NCI-H2196 treated with DMSO at 0.1 percent for 48 hours (cell line): ENCODE measurements at regions not wholly inside any gene's neighbourhood (a gene's known extent, or its start where the extent isn't known, plus 50 kb on each side); places are given as distances from the start of the nearest gene placed in this dataset.
"Not testable (repeated sequence)": the region's sequence is repeated elsewhere in the genome, so short reads cannot be mapped to it uniquely, and the experiment has no call there.

Source experiments
- DNase-seq: peaks from one replicate; lab custom pipeline; 2025; ENCODE audit not compliant: unreplicated experiment; lab: John Stamatoyannopoulos, UW

DNA sequence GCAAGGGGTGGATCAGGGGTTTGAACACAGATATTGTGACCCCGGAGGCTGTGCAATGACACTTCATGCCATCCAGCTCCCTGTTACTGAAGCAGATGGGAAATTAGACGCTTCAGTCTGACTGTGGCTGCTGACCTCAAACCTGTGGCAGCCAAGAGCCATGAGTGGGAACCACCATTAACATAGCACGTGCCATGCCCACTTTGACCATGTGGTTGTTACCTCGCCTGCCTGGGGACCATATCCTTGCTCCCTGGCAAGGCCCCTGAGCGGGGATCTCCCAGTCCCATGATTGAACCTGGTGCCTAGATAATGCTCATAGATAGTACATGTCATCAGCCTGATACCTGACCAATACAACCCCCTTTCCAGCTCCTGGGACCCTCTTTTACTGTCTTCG lies 68.9 kb downstream of the CYP26B1 start:
- DNase-seq, result no peak

GRCh38 chr2:72077702-72078169 lies 69.9 kb downstream of the CYP26B1 start:
- no peak for DNase-seq

DNA sequence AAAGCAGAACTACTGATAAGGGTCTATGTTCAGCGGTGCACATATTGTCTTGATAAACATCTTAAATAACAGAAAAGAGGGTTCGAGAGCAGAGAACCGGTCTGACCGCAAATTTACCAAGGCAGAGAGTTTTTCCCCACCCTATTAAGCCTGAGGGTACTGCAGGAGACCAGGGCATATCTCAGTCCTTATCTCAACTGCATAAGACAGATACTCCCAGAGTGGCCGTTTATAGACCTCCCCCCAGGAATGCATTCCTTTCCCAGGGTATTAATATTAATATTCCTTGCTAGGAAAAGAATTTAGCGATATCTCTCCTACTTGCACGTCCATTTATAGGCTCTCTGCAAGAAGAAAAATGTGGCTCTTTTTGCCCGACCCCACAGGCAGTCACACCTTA lies 74.3 kb downstream of the CYP26B1 start:
- not testable (repeated sequence) for DNase-seq

- DNase-seq, result not testable (repeated sequence)
Observed at GRCh38 chr2:72064197-72064596, 83.5 kb downstream of the CYP26B1 start.

DNA sequence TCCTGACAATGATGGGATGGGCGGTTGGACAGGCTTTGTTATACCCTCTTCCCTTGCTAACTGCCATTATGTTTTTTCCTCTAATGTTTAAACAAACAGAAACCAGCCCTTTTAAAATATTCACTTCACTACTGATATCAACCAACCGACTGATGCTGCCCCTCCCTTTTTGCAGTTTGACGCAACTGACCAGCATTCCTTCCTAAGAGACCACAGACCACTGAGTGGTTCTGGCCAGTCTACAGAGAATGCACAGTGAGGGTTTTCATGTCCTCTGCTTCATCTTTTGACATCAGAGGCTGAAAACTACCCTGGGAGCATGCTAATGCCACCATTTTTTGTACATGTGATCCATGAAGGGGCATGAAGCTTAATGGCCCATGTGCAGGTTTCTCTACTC lies 85.3 kb downstream of the CYP26B1 start:
- no peak for DNase-seq

DNA sequence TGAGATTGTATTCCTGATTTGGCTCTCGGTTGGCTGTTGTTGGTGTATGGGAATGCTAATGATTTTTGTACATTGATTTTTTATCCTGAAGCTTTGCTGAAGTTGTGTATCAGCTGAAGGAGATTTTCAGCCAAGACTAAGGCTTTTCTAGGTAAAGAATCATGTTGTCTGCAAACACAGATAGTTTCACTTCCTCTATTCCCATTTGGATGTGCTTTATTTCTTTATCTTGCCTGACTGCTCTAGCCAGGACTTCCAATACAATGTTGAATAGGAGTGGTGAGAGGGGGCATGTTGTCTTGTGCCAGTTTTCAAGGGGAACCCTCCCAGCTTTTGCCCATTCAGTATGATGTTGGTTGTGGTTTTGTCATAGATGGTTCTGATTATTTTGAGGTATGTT lies 90.4 kb downstream of the CYP26B1 start:
- no peak for DNase-seq

- DNase-seq, result no peak
Observed at GRCh38 chr2:72051971-72052505, 95.6 kb downstream of the CYP26B1 start.

- no peak for DNase-seq
Observed at GRCh38 chr2:72051204-72051603, 96.5 kb downstream of the CYP26B1 start.

GRCh38 chr2:72050734-72051133 lies 96.9 kb downstream of the CYP26B1 start:
- DNase-seq, result no peak

- no peak for DNase-seq
Observed at GRCh38 chr2:72048881-72049477, 98.7 kb downstream of the CYP26B1 start.

- no peak for DNase-seq
Observed at GRCh38 chr2:72043985-72044384, 103.7 kb downstream of the CYP26B1 start.

- no peak for DNase-seq
Observed at GRCh38 chr2:72041638-72042111, 106.0 kb downstream of the CYP26B1 start.

GRCh38 chr2:72040629-72041571 lies 106.8 kb downstream of the CYP26B1 start:
- no peak for DNase-seq

GRCh38 chr2:72038524-72038923 lies 109.1 kb downstream of the CYP26B1 start:
- no peak for DNase-seq

DNA sequence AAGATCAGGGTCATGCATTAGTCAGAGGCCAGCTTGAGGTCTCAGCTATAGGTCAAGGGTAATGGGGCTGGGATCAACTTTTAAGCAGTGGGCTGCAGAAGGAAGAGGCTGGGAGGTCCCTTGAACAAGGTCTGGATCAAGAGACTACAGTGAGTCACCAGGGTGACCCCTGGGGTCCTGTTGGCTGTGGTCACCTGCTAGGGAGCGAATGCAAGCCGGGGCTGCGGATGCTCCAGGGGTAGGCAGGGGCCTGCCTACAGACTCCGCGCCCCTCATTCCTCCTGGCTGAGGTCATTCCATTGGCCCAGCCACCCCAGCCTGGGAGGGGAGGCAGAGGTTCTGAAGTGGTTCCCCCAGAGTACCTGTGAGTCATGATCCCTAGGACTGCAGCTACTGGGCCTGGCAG lies 110.4 kb downstream of the CYP26B1 start:
- DNase-seq, result no peak

DNA sequence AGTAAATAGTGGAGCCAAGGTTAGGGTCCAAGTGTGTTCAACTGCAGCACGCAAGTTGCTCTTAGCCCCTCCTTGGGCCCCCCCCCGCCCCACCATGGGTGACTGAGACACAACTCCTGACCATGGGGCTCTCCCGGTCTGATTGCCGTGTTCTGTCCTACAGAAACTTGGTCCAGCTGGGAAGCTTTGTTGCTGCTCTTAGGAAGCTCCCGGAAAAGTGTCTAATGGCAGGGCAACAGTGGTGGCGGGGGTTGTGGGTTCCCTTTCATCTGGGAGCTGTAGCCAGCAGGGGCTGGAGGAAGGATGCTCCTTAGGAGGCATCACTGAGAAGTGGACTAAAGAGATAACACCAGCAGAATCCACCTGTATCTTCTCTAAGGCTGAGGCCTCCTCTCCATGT lies 111.1 kb downstream of the CYP26B1 start:
- DNase-seq, result no peak

GRCh38 chr2:72036173-72036545 lies 111.5 kb downstream of the CYP26B1 start:
- DNase-seq, result no peak

DNA sequence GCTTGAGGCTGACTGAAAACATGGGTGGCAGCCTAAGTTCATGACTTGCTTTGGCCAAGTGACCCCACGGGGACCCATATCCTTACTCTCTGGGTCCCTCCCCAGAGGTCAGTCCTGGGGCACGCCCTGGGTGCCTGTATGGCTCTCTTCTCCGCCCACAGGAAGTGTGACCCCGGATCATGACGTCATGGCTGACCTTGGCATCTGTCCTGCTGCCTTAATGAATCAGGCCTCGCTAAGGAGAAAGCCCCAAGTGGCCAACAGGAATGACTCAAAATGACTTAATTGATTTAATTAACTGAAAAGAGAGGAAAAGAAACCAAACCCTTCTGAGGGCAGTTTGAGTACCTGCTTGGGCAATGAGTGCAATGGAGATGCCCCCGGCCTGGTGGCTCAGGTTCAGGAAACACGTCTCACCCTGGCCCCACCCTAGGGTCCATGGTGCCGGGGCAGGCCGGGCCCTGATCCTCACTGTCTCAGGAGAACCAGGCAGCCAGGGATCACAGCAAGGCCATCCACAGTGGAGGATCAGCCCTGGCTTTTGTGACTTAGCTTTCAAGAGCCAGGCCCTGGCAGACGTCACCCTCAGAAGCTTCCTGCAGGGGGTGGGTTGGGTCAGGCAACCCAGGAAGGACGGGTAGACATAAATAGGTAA lies 112.0 kb downstream of the CYP26B1 start:
- no peak for DNase-seq

- no peak for DNase-seq
Observed at GRCh38 chr2:72034353-72035095, 113.1 kb downstream of the CYP26B1 start.

- DNase-seq, result no peak
Observed at GRCh38 chr2:72033636-72034035, 114.0 kb downstream of the CYP26B1 start.
